Activated naive CD4-positive, alpha-beta T cell treated with anti-CD3 and anti-CD28 coated beads, Interleukin-2, amount 50 U/mL, for 16 hours (primary cell): ENCODE measurements at regions not wholly inside any gene's neighbourhood (a gene's known extent, or its start where the extent isn't known, plus 50 kb on each side); places are given as distances from the start of the nearest gene placed in this dataset.

Source experiments
- DNase-seq: peaks from one replicate; pipeline ENCODE4 v3.0.0-alpha.2; 2020

DNA sequence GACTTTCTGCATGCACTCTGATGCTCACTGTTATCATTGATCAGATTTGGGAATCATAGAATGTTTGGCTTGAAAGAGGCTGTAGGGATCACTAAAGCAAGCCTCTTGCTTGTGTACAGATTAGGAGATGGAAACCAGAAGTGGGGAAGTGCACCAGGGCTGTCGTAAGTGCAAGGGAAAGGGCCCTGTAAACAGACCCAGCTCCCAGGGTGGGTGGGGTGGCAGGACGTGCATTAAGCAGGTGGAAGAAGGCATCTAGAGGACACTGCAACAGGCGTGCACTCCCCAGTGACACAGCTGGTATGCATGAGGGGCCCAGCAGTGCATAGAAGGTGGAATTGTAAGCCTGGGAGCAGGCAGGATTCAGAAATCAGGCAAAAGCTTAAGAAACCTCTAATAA, 58.0 kb upstream of the SLC7A14 start:
- DNase-seq, result no peak

GRCh38 chr3:170642882-170643601, 57.2 kb upstream of the SLC7A14 start:
- DNase-seq, result no peak

DNA sequence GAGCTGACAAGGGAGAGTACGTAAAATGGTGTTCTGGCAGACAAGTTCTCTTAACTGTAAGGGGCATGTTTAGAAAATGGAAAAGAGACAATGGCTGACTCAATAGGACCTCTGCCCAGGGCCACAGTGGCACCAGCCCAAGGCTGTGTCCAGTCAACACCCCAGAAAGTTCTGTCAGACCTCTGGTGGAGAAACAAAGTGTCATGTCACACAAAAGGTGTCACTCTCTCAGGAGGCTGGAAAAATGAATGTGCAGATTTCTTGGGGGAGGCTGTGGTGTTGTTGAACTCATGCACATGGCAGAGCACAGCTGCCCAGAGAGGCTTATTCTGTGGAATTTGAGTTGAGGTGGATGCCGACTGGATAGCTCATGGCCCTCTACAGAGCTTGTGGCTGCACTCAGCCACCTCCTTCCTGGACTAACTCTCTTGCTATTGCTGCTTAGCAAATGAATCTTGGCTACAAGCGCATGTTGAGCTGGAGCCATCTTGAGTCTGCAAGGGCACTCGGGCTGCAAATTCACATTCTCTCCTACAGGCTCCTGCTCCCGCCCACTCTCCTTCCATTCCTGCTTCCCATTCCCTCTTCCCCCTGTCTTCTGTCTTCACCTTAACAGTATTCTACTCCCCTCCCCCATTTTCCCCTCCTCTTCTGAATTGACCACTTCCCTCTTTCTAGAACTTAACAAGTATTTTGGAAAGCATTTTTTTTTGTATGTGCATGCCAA, 55.8 kb upstream of the SLC7A14 start:
- no peak for DNase-seq

GRCh38 chr3:170640737-170641171, 54.9 kb upstream of the SLC7A14 start:
- no peak for DNase-seq

DNA sequence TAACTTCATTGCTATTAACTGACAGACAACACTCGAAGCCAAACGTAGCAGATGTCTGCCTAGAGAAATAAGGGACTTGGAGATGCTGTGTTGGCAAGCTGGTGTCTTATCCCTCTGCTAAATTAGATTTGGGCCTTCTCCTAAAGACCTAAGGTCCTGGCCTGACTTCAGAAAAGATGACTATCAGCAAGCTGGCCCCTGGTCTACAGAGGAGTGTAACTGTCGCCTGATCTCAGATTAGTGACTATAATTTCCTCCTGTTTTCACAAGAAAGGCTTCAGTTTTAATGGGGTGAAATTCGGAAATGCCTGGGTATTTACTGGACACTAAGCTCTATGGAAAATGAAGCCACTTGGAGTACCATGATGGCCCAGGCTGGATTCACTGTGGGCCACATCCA, 53.1 kb upstream of the SLC7A14 start:
- no peak for DNase-seq

DNA sequence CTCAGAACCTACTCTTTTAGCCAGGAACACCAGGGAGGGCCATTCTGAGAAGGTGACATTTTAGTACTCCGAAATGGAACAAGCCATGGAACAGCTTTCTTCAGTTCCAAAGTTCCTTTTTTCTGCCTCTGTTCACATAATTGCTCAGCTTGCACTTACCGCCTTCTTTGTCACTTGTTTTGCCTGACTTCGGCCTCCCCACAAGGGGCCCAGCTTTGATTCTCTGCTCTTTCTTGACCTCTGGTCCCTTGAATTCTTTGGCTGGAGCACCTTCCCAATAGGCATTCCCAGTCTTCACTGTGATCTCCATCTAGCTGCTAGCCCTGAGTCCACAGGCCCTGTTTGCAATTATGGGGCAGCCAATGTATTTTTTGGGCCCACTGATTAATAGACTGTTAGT, 51.4 kb upstream of the SLC7A14 start:
- no peak for DNase-seq

DNA sequence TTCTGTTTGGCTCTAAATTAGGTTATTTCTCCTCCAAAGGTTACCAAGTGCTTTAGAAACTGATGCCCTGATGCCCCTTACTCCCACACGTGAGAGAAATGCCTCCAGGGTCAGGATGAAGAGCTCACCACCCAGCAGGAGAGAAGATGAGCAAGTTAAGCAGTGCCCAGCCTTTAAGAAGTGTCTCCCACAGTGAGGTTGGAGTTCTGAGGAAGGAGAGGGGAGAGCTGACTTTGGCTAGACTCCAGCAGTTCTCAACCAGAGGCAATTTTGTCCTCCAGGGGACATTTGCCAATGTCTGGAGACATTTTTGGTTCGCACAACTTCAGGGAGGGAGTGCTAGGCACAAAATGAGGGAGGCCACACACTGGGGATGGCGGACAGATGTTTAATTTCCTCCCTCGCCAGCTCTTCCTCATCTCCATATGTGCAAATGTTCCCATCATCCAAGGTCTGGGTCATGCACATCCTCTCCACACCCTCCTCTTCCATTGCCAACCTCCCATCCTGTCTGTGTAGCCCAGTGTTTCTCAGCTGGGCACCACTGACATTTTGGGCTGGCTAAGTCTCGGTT, 50.6 kb upstream of the SLC7A14 start:
- no peak for DNase-seq
